Psoas muscle (tissue), 7 donors: ENCODE measurements at regions not wholly inside any gene's neighbourhood (a gene's known extent, or its start where the extent isn't known, plus 50 kb on each side); places are given as distances from the start of the nearest gene placed in this dataset.
A peak's percentile ranks its signal among the peaks of the same experiment; 100 is the strongest.

Source experiments
- ATAC-seq, 4 donors: fragments of 200-7000 bp; cut with Tn5 transposase; one replicate each; pipeline ENCODE4 v1.9.1; 2020; ENCODE audit warnings: moderate library complexity in 3 of 4, mild to moderate bottlenecking in 2 of 4
- DNase-seq, 2 donors: peaks; one replicate each; pipeline ENCODE4 v3.0.0-alpha.2; 2020
- H3K27ac ChIP-seq: fragments of 200-600 bp; one replicate; pipeline ENCODE4 v1.8.0; 2022
- H3K27me3 ChIP-seq, 3 donors: fragments of 200-600 bp in 1 of 3; one replicate each; pipeline versions ENCODE4 v1.6.1 to v1.8.0; 2013 to 2022; ENCODE audit warnings: low read length in 2 of 3, mild to moderate bottlenecking in 2 of 3, moderate library complexity in 1 of 3; ENCODE audit not compliant: insufficient read depth in 3 of 3
- H3K36me3 ChIP-seq, 2 donors: fragments of 200-600 bp in 1 of 2; one replicate each; pipeline versions ENCODE4 v1.6.1 to v1.8.0; 2013 to 2022; ENCODE audit warnings: low read depth in 1 of 2, mild to moderate bottlenecking in 1 of 2, moderate library complexity in 1 of 2; ENCODE audit not compliant: insufficient read depth in 1 of 2
- H3K4me1 ChIP-seq: fragments of 200-600 bp; one replicate; pipeline ENCODE4 v1.8.0; 2022
- H3K4me3 ChIP-seq: fragments of 200-600 bp; one replicate; pipeline ENCODE4 v1.8.0; 2022; ENCODE audit warnings: mild to moderate bottlenecking
- H3K9me3 ChIP-seq: fragments of 200-600 bp; one replicate; pipeline ENCODE4 v1.8.0; 2022
- CTCF ChIP-seq: fragments of 200-600 bp; IDR thresholded peaks from one replicate; pipeline ENCODE4 v1.8.0; 2022; ENCODE audit warnings: antibody characterized with exemption
- WGBS, 3 donors: extraction: QIAGEN DNeasy Blood & Tissue Kit; methylation state at CpG; one replicate each; pipeline versions ENCODE4 v1.1.6 to v1.1.7; 2013; 5-methylcytosine and 5-hydroxymethylcytosine counted together
- intact Hi-C, 2 donors: fragments of 100-400 bp; cut with DNase I; formaldehyde crosslinking; loops; one replicate each; pipeline versions ENCODE4 v1.11.0 to v1.14.2; 2022
- donor health status: healthy with polysubstance abuse.
- donor health status: DM: no; HTN: no; CAD: no; lungs with moderate emphysema.
- donor health status: Bipolar disorder and iron deficiency.
- donor health status: healthy.
- donor health status: DM: yes; HTN: yes; CAD: no.
- donor health status: DM: no; HTN: no; CAD: no.
- donor health status: DM: yes; HTN: yes; CAD: no.

- Histone ChIP-seq H3K27me3 (no peaks in the 10 kb centered on the region), H3K9me3 (no peaks in the 10 kb centered on the region), H3K4me3 (no peak overlapping the region), H3K4me1 (peaks cover 39% of the 10 kb centered on the region), H3K36me3 (no peaks in the 10 kb centered on the region), H3K27ac (no peak overlapping the region)
- WGBS, 3 donors: 97 to 99% (median 97%) methylated on average over 6 of the region's 6 CpGs
- TF ChIP-seq CTCF: no peak
- intact Hi-C loops: loop anchor here in 1 of 2 donors (5.0 kb wide), 1 partner anchor 386 kb away; no protein-coding TSS in a partner anchor
- DNase-seq (no peak), ATAC-seq (no peak)
Measured at GRCh38 chr1:234882898-234883297, 245.7 kb downstream of the TOMM20 start.

GRCh38 chr1:234881893-234882771 is 246.5 kb downstream of the TOMM20 start:
- no peak overlapping the region for H3K4me3 ChIP-seq
- no peak for DNase-seq
- WGBS, 3 donors: 73 to 77% (median 76%) methylated on average over 11 of the region's 11 CpGs
- no peak for TF ChIP-seq CTCF
- H3K9me3 ChIP-seq: no peaks in the 10 kb centered on the region
- H3K36me3 ChIP-seq: no peaks in the 10 kb centered on the region
- ATAC-seq: no peak
- intact Hi-C loops: loop anchor here in 1 of 2 donors (5.0 kb wide), 1 partner anchor 385 kb away; no protein-coding TSS in a partner anchor
- no peaks in the 10 kb centered on the region for H3K27me3 ChIP-seq
- H3K4me1 ChIP-seq: peaks cover 34% of the 10 kb centered on the region
- no peak overlapping the region for H3K27ac ChIP-seq

- intact Hi-C loops: loop anchor here in 1 of 2 donors (5.0 kb wide), 1 partner anchor 382 kb away; no protein-coding TSS in a partner anchor
- peak; percentile 63 to 82 (median 78) for ATAC-seq
- Histone ChIP-seq H3K36me3 (no peaks in the 10 kb centered on the region), H3K4me1 (peaks cover 25% of the 10 kb centered on the region), H3K4me3 (no peak overlapping the region), H3K9me3 (no peaks in the 10 kb centered on the region), H3K27ac (peak overlapping the region; percentile 73), H3K27me3 (no peaks in the 10 kb centered on the region)
- WGBS, 3 donors: 67 to 76% (median 67%) methylated on average over 9 of the region's 9 CpGs
- TF ChIP-seq CTCF: no peak
- no peak for DNase-seq
Measured at GRCh38 chr1:234879147-234880080, 249.2 kb downstream of the TOMM20 start.

- no peak for ATAC-seq
- Histone ChIP-seq H3K27ac (no peak overlapping the region), H3K27me3 (no peaks in the 10 kb centered on the region), H3K9me3 (no peaks in the 10 kb centered on the region), H3K4me1 (peaks cover 22% of the 10 kb centered on the region), H3K36me3 (no peaks in the 10 kb centered on the region), H3K4me3 (no peak overlapping the region)
- WGBS, 3 donors: 64 to 83% (median 74%) methylated on average over 12 of the region's 12 CpGs
- no peak for TF ChIP-seq CTCF
- intact Hi-C loops: no loop called here
- DNase-seq: no peak
Measured at GRCh38 chr1:234878288-234878687, 250.3 kb downstream of the TOMM20 start.
